ENCODE measurements at regions not wholly inside any gene's neighbourhood (a gene's known extent, or its start where the extent isn't known, plus 50 kb on each side); places are given as distances from the start of the nearest gene placed in this dataset.

- H3K4me3 ChIP-seq (ENCODE audit: low read length): no peak overlapping the region
- TF ChIP-seq, protein P1, sequence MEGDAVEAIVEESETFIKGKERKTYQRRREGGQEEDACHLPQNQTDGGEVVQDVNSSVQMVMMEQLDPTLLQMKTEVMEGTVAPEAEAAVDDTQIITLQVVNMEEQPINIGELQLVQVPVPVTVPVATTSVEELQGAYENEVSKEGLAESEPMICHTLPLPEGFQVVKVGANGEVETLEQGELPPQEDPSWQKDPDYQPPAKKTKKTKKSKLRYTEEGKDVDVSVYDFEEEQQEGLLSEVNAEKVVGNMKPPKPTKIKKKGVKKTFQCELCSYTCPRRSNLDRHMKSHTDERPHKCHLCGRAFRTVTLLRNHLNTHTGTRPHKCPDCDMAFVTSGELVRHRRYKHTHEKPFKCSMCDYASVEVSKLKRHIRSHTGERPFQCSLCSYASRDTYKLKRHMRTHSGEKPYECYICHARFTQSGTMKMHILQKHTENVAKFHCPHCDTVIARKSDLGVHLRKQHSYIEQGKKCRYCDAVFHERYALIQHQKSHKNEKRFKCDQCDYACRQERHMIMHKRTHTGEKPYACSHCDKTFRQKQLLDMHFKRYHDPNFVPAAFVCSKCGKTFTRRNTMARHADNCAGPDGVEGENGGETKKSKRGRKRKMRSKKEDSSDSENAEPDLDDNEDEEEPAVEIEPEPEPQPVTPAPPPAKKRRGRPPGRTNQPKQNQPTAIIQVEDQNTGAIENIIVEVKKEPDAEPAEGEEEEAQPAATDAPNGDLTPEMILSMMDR (IDR thresholded peaks at IDR 0.05; ENCODE audit: insufficient read depth, low read depth, low read length, missing control alignments): no peak
- peak; percentile 28 for DNase-seq (ENCODE audit: low read depth)
Measured at GRCh38 chr13:64819081-64819480, 2411.1 kb downstream of the PCDH9 start.

DNA sequence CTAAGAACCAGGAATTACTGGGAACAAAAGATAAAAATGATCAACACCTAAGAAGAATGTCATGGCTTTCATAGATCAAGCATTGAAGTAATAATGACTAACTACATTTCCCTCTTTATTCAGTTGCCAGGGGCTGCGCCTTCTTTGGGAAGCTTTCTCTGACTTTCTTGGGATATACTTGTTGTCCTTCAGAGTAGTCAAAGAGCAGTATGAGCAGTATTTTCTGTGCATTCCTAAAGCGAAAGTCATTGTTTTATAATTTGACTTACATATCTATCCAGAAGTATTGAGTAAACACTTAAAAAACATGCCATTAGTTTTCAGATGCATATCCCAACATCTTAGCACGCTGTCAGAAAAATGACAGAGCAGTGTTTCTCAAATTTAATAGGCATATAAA lies 2412.4 kb downstream of the PCDH9 start:
- peak; percentile 20 for DNase-seq (ENCODE audit: low read depth)
- TF ChIP-seq, protein P1 (IDR thresholded peaks at IDR 0.05; ENCODE audit: insufficient read depth, low read depth, low read length, missing control alignments): no peak
- no peak overlapping the region for H3K4me3 ChIP-seq (ENCODE audit: low read length)

GRCh38 chr13:64810750-64811149 lies 2419.4 kb downstream of the PCDH9 start:
- no peak overlapping the region for H3K4me3 ChIP-seq (ENCODE audit: low read length)
- peak; percentile 72 for DNase-seq (ENCODE audit: low read depth)
- TF ChIP-seq, protein P1 (IDR thresholded peaks at IDR 0.05; ENCODE audit: insufficient read depth, low read depth, low read length, missing control alignments): no peak

- DNase-seq (ENCODE audit: low read depth): no peak
- H3K4me3 ChIP-seq (ENCODE audit: low read length): no peak overlapping the region
- TF ChIP-seq, protein P1 (IDR thresholded peaks at IDR 0.05; ENCODE audit: insufficient read depth, low read depth, low read length, missing control alignments): no peak
Measured at GRCh38 chr13:64808704-64809103, 2421.4 kb downstream of the PCDH9 start.

DNA sequence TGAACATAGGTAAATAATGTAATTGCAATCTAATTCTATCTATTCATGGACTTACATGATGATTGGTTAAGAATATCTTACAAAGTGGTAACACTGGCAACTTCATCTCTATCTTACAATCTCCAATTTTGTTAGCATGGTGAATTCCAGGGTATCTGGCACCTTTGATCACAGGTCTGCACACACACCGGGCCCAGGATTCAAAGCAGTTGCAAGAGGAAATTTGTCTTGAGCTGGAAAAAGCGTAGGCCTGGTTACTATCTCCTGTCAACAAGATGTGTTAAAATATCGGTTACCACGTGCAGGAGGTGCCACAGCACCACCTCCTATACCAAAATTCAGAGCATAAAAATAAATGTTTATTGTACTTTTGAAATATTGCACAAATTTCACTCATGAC lies 2428.4 kb downstream of the PCDH9 start:
- TF ChIP-seq, protein P1 (IDR thresholded peaks at IDR 0.05; ENCODE audit: insufficient read depth, low read depth, low read length, missing control alignments): no peak
- H3K4me3 ChIP-seq (ENCODE audit: low read length): no peak overlapping the region
- DNase-seq (ENCODE audit: low read depth): no peak

DNA sequence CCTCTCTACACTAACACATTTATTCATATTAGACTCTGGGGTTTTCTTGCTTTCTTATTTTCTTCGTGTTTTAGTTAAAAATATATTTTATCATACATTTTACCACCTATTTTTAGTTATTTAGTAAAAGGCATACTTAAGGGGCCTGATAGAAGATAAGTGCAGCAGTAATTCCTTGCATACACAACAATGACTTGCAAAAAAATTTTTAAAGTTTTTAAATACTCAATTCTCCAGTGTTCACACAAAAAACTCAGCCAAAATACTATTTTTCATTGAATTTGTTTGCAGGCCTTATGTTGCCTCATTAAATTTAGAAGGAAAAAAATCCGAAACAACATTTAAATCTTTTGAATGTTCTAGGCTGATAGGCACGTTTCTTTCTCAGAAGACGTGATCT lies 2431.7 kb downstream of the PCDH9 start:
- DNase-seq (ENCODE audit: low read depth): no peak
- TF ChIP-seq, protein P1 (IDR thresholded peaks at IDR 0.05; ENCODE audit: insufficient read depth, low read depth, low read length, missing control alignments): no peak
- H3K4me3 ChIP-seq (ENCODE audit: low read length): no peak overlapping the region

DNA sequence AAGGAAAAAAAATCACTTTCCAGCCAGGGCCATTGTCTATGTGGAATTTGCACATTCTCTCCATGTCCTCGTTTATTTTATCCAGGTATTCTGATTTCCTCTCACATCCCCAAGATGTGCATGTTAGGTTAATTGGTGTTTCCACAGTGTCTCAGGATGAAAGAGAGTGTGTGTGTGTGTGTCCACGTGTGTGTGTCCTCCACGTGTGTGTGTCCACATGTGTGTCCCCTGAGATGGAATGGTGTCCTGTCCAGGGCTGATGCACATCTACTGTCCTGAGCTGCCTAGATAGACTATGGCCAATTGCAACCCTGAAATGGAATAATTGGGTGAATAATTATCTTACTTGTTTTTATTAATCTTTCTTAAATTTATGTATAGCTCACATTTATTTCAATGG lies 2436.5 kb downstream of the PCDH9 start:
- DNase-seq (ENCODE audit: low read depth): no peak
- TF ChIP-seq, protein P1 (IDR thresholded peaks at IDR 0.05; ENCODE audit: insufficient read depth, low read depth, low read length, missing control alignments): no peak
- H3K4me3 ChIP-seq (ENCODE audit: low read length): no peak overlapping the region

Measured in epithelial cell of esophagus (primary cell).